IMR-90 (cell line): ENCODE measurements at regions not wholly inside any gene's neighbourhood (a gene's known extent, or its start where the extent isn't known, plus 50 kb on each side); places are given as distances from the start of the nearest gene placed in this dataset.

Source experiments
- ATAC-seq: fragments of 200-7000 bp; cut with Tn5 transposase; 2 replicates; pipeline ENCODE4 v1.9.1; 2020; ENCODE audit warnings: low read depth, mild to moderate bottlenecking, moderate library complexity
- BruUV-seq: library from RNA; stranded (reverse); fragments of 400-500 nt; replicated peaks from 2 replicates; lab custom pipeline; 2021; lab: Mats Ljungman, UMichigan
- CTCF ChIA-PET: fragments of 300-600 bp; formaldehyde crosslinking; extraction: SDS; loops from one replicate; lab custom pipeline; 2021; ENCODE audit warnings: antibody characterized with exemption; lab: Yijun Ruan, JAX
- POLR2A ChIA-PET: fragments of 300-600 bp; sonication (Branson Sonifier 250); formaldehyde crosslinking; loops from one replicate; lab custom pipeline; 2022; ENCODE audit warnings: antibody characterized with exemption; ENCODE audit not compliant: unreplicated experiment; lab: Charles Lee
- DNase-seq: peaks from one replicate; pipeline ENCODE4 v3.0.0; 2013
- H2AFZ ChIP-seq: replicated peaks from 2 replicates; pipeline ENCODE3; 2013; ENCODE audit warnings: low read length, mild to moderate bottlenecking; ENCODE audit not compliant: poor library complexity
- H2AK5ac ChIP-seq: 2 replicates; pipeline ENCODE4 v1.6.1; 2013; ENCODE audit warnings: low read depth, low read length, inconsistent platforms
- H2AK9ac ChIP-seq: replicated peaks from 2 replicates; pipeline ENCODE3; 2013; ENCODE audit warnings: mild to moderate bottlenecking, low read depth, low read length, moderate library complexity; ENCODE audit not compliant: poor library complexity
- H2BK120ac ChIP-seq: 2 replicates; pipeline ENCODE4 v1.6.1; 2013; ENCODE audit warnings: low read depth, low read length, inconsistent platforms
- H2BK15ac ChIP-seq: 3 replicates; pipeline ENCODE4 v1.6.1; 2013; ENCODE audit warnings: low read depth, low read length, inconsistent platforms
- H2BK20ac ChIP-seq: 2 replicates; pipeline ENCODE4 v1.6.1; 2013; ENCODE audit warnings: low read depth, mild to moderate bottlenecking, inconsistent platforms, low read length, moderate library complexity
- H2BK5ac ChIP-seq: 2 replicates; pipeline ENCODE4 v1.6.1; 2013; ENCODE audit warnings: mild to moderate bottlenecking, low read depth, low read length, inconsistent platforms; ENCODE audit not compliant: poor library complexity, severe bottlenecking
- H3K14ac ChIP-seq: replicated peaks from 2 replicates; pipeline ENCODE4 v1.6.1; 2013; ENCODE audit warnings: low read depth, low read length, inconsistent platforms
- H3K18ac ChIP-seq: 2 replicates; pipeline ENCODE4 v1.6.1; 2013; ENCODE audit warnings: low read depth, low read length, control low read depth
- H3K23ac ChIP-seq: 2 replicates; pipeline ENCODE4 v1.6.1; 2013; ENCODE audit warnings: low read depth, low read length, inconsistent platforms
- H3K27ac ChIP-seq: 2 replicates; pipeline ENCODE4 v1.5.1; 2013; ENCODE audit warnings: mild to moderate bottlenecking, control low read depth, low read length; ENCODE audit not compliant: insufficient read depth
- H3K27me3 ChIP-seq: 2 replicates; pipeline ENCODE4 v1.6.1; 2013; ENCODE audit warnings: low read length; ENCODE audit not compliant: control insufficient read depth, insufficient read depth
- H3K36me3 ChIP-seq: 2 replicates; pipeline ENCODE4 v1.6.1; 2013; ENCODE audit warnings: low read length, mixed read lengths; ENCODE audit not compliant: control insufficient read depth, insufficient read depth
- H3K4ac ChIP-seq: 2 replicates; pipeline ENCODE4 v1.6.1; 2013; ENCODE audit warnings: low read depth, low read length, inconsistent platforms
- H3K4me1 ChIP-seq: 2 replicates; pipeline ENCODE4 v1.6.1; 2013; ENCODE audit warnings: low read length, mixed read lengths; ENCODE audit not compliant: control insufficient read depth, insufficient read depth
- H3K4me2 ChIP-seq: 2 replicates; pipeline ENCODE4 v1.6.1; 2013; ENCODE audit warnings: low read depth, mild to moderate bottlenecking, control low read depth, low read length, moderate library complexity
- H3K4me3 ChIP-seq: 2 replicates; pipeline ENCODE4 v1.5.1; 2013; ENCODE audit warnings: low read depth, mild to moderate bottlenecking, control low read depth, low read length, moderate library complexity; ENCODE audit not compliant: insufficient read depth
- H3K56ac ChIP-seq: 2 replicates; pipeline ENCODE4 v1.6.1; 2013; ENCODE audit warnings: low read length, inconsistent platforms; ENCODE audit not compliant: insufficient read depth; ENCODE audit errors: extremely low read depth
- H3K79me1 ChIP-seq, 2 experiments: 2 replicates each; pipeline ENCODE4 v1.6.1; 2013; ENCODE audit warnings: low read length in 2 of 2, inconsistent platforms in 1 of 2, low read depth in 1 of 2
- H3K9ac ChIP-seq: 2 replicates; pipeline ENCODE4 v1.6.1; 2013; ENCODE audit warnings: low read depth, low read length, control low read depth
- H3K9me1 ChIP-seq: 2 replicates; pipeline ENCODE4 v1.6.1; 2013; ENCODE audit warnings: low read length, inconsistent platforms; ENCODE audit not compliant: insufficient read depth
- H3K9me3 ChIP-seq: 2 replicates; pipeline ENCODE4 v1.6.1; 2013; ENCODE audit warnings: low read length; ENCODE audit not compliant: control insufficient read depth, insufficient read depth
- H4K20me1 ChIP-seq: 2 replicates; pipeline ENCODE4 v1.6.1; 2013; ENCODE audit warnings: low read length, inconsistent platforms; ENCODE audit not compliant: insufficient read depth
- H4K5ac ChIP-seq: 2 replicates; pipeline ENCODE4 v1.6.1; 2013; ENCODE audit warnings: mild to moderate bottlenecking, low read depth, low read length, control low read depth
- H4K8ac ChIP-seq, 2 experiments: 2 replicates each; pipeline ENCODE4 v1.6.1; 2013; ENCODE audit warnings: low read depth in 2 of 2, low read length in 2 of 2, control low read depth in 1 of 2, inconsistent platforms in 1 of 2
- H4K91ac ChIP-seq: 2 replicates; pipeline ENCODE4 v1.6.1; 2013; ENCODE audit warnings: low read depth, low read length, inconsistent platforms; ENCODE audit not compliant: insufficient read depth
- CHD1 ChIP-seq: IDR thresholded peaks from 2 replicates; pipeline ENCODE4 v1.6.1; 2012; ENCODE audit warnings: low read depth, low read length, improper control_type of control experiment
- ELK1 ChIP-seq: fragments of 150-350 bp; IDR thresholded peaks from 2 replicates; pipeline ENCODE4 v1.6.1; 2016; ENCODE audit warnings: low read depth, mild to moderate bottlenecking, low read length, moderate library complexity, borderline replicate concordance
- FOS ChIP-seq: fragments of 150-350 bp; IDR thresholded peaks from 2 replicates; pipeline ENCODE4 v1.6.1; 2016; ENCODE audit warnings: low read depth, low read length
- MXI1 ChIP-seq: IDR thresholded peaks from 2 replicates; pipeline ENCODE4 v1.6.1; 2012; ENCODE audit warnings: low read depth, mild to moderate bottlenecking, low read length, moderate library complexity, borderline replicate concordance
- POLR2A ChIP-seq: IDR thresholded peaks from 2 replicates; pipeline ENCODE4 v1.6.1; 2012; ENCODE audit warnings: mild to moderate bottlenecking, low read depth, low read length
- RCOR1 ChIP-seq: IDR thresholded peaks from 2 replicates; pipeline ENCODE4 v1.6.1; 2012; ENCODE audit warnings: mild to moderate bottlenecking, low read length, improper control_type of control experiment; ENCODE audit not compliant: insufficient replicate concordance
- SMC3 ChIP-seq: fragments of 150-350 bp; IDR thresholded peaks from 2 replicates; pipeline ENCODE4 v1.6.1; 2016; ENCODE audit warnings: low read depth, mild to moderate bottlenecking, antibody characterized with exemption, low read length, moderate library complexity
- USF2 ChIP-seq: fragments of 150-350 bp; IDR thresholded peaks from 2 replicates; pipeline ENCODE4 v1.6.1; 2017; ENCODE audit warnings: mild to moderate bottlenecking, antibody characterized with exemption, low read length, low read depth
- WGBS, 2 experiments: methylation state at CpG; one replicate each; pipeline versions ENCODE4 v1.1.5 to v1.1.7; 2013; ENCODE audit warnings: missing lambda C conversion rate in 2 of 2; ENCODE audit not compliant: insufficient read length in 1 of 2; ENCODE audit errors: extremely low coverage in 2 of 2; 5-methylcytosine and 5-hydroxymethylcytosine counted together
- dilution Hi-C: fragments of 300-500 bp; cut with HindIII; formaldehyde crosslinking; loops from one replicate; pipeline ENCODE4 v1.14.3; 2018; ENCODE audit warnings: low sequenced_read_pairs; ENCODE audit not compliant: unreplicated experiment
- in situ Hi-C: fragments of 300-500 bp; cut with MboI; formaldehyde crosslinking; loops from 3 replicates; pipeline ENCODE4 v1.14.3; 2019; ENCODE audit warnings: low sequenced_read_pairs, inconsistent platforms, mixed read lengths
- intact Hi-C: fragments of 100-400 bp; cut with micrococcal nuclease; formaldehyde crosslinking; loops from 2 replicates; pipeline ENCODE4 v1.10.0; 2022

GRCh38 chr4:17414392-17414791 lies 97.5 kb downstream of the QDPR start:
- intact Hi-C loops = no loop called here
- H3K18ac ChIP-seq = no peak overlapping the region
- CTCF ChIA-PET = no interaction called here

More at GRCh38 chr4:17414392-17414791, 97.5 kb downstream of the QDPR start:
- Histone ChIP-seq H2AK9ac (no peak overlapping the region), H3K36me3 (no peaks in the 10 kb centered on the region), H3K9ac (no peak overlapping the region), H2AK5ac (no peak overlapping the region), H3K4me2 (no peak overlapping the region), H4K20me1 (no peaks in the 10 kb centered on the region), H3K4me3 (no peak overlapping the region), H4K91ac (no peak overlapping the region), H3K9me1 (no peaks in the 10 kb centered on the region), H3K79me1 (no peaks in the 10 kb centered on the region), H3K27me3 (peaks cover 5% of the 10 kb centered on the region), H2BK120ac (no peak overlapping the region), H3K4ac (no peak overlapping the region), H3K56ac (no peak overlapping the region), H2BK20ac (no peak overlapping the region), H3K23ac (no peak overlapping the region), H3K9me3 (no peaks in the 10 kb centered on the region; the same call in 1 of the 2 replicates), H2BK15ac (no peak overlapping the region), H4K5ac (no peak overlapping the region), H2AFZ (no peak overlapping the region), H4K8ac (no peak overlapping the region), H3K14ac (no peak overlapping the region), H3K27ac (no peak overlapping the region), H3K4me1 (no peaks in the 10 kb centered on the region), H2BK5ac (no peak overlapping the region)
- 96% methylated on average over 5 of the region's 34 CpGs; no CpG with 5 or more reads in 1 of the 2 experiments for WGBS, 2 experiments
- POLR2A ChIA-PET = no interaction called here
- BruUV-seq = no TSS peak
- dilution Hi-C loops (no loop called here), in situ Hi-C loops (no loop called here)
- ATAC-seq = no peak
- TF ChIP-seq USF2 (no peak), POLR2A (no peak), MXI1 (no peak), FOS (no peak), SMC3 (no peak), RCOR1 (no peak), ELK1 (no peak), CHD1 (no peak)
- DNase-seq = no peak
